ENCODE measurements at regions not wholly inside any gene's neighbourhood (a gene's known extent, or its start where the extent isn't known, plus 50 kb on each side); places are given as distances from the start of the nearest gene placed in this dataset.

- Histone ChIP-seq H3K9me3 (ENCODE audit: control insufficient read depth, low read length) (no peaks in the 10 kb centered on the region), H3K27ac (ENCODE audit: low read length) (no peak overlapping the region), H3K27me3 (ENCODE audit: control insufficient read depth, insufficient read depth) (no peaks in the 10 kb centered on the region), H3K4me1 (ENCODE audit: control insufficient read depth, insufficient read depth, low read length) (no peaks in the 10 kb centered on the region), H3K4me3 (ENCODE audit: low read length) (no peak overlapping the region)
- peak in 1 of 3 donors; percentile 12 for DNase-seq
- ATAC-seq: no peak
- 87% methylated on average over 1 of the region's 1 CpG for WGBS
- intact Hi-C loops (cut with DNase I): no loop called here
Measured at GRCh38 chr1:219498666-219499065, 114.2 kb downstream of the ZC3H11B start.

- WGBS: 82% methylated on average over 6 of the region's 6 CpGs
- DNase-seq (no peak), ATAC-seq (no peak)
- Histone ChIP-seq H3K9me3 (ENCODE audit: control insufficient read depth, low read length) (no peaks in the 10 kb centered on the region), H3K27ac (ENCODE audit: low read length) (no peak overlapping the region), H3K27me3 (ENCODE audit: control insufficient read depth, insufficient read depth) (no peaks in the 10 kb centered on the region), H3K4me3 (ENCODE audit: low read length) (no peak overlapping the region), H3K4me1 (ENCODE audit: control insufficient read depth, insufficient read depth, low read length) (no peaks in the 10 kb centered on the region)
- intact Hi-C loops (cut with DNase I): no loop called here
Measured at GRCh38 chr1:219495737-219496408, 117.0 kb downstream of the ZC3H11B start.

DNA sequence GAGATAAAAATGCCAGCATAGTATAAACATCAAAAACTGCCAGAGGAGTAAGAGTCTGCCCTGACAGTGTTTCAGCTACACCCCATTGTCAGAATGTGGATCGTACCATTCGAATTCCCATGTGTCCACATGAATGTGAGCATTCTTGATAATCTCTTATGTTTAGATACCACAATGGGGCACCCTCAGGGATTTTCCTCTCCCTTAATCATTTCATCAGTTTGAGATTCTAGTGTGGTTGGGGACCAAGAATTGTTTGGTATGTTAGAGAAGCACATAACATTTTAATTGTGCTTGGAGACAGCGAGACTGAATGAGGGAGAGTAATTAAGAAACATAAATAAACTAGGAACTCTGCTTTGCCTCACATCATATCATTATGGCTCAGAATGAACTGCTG lies 120.2 kb downstream of the ZC3H11B start:
- no peaks in the 10 kb centered on the region for H3K27me3 ChIP-seq (ENCODE audit: control insufficient read depth, insufficient read depth)
- no peaks in the 10 kb centered on the region for H3K9me3 ChIP-seq (ENCODE audit: control insufficient read depth, low read length)
- 54% methylated on average over 3 of the region's 3 CpGs for WGBS
- no peak overlapping the region for H3K4me3 ChIP-seq (ENCODE audit: low read length)
- H3K4me1 ChIP-seq (ENCODE audit: control insufficient read depth, insufficient read depth, low read length): no peaks in the 10 kb centered on the region
- H3K27ac ChIP-seq (ENCODE audit: low read length): no peak overlapping the region
- ATAC-seq (no peak), DNase-seq (no peak)
- intact Hi-C loops (cut with DNase I): no loop called here

DNA sequence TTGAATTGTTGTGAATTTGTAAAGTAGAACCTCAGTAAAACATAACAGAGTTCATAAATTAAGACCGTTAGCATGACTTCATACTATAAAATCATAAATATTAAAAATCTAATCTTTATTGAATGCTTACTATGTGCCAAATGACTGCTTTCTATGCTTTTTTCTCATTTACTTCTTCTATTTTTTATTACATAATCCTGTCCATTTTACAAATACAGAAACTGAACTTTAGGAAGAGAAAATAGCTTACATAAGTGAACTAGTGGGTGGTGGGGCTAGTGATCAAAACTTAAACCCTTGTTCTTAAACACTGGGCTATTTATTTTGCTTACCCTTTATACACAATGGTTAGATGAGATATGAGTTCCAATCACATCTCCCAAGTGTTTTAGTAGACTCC lies 122.3 kb downstream of the ZC3H11B start:
- ATAC-seq (no peak), DNase-seq (no peak)
- no peaks in the 10 kb centered on the region for H3K4me1 ChIP-seq (ENCODE audit: control insufficient read depth, insufficient read depth, low read length)
- 93% methylated on average over 1 of the region's 1 CpG for WGBS
- intact Hi-C loops (cut with DNase I): no loop called here
- no peaks in the 10 kb centered on the region for H3K9me3 ChIP-seq (ENCODE audit: control insufficient read depth, low read length)
- H3K4me3 ChIP-seq (ENCODE audit: low read length): no peak overlapping the region
- no peak overlapping the region for H3K27ac ChIP-seq (ENCODE audit: low read length)
- no peaks in the 10 kb centered on the region for H3K27me3 ChIP-seq (ENCODE audit: control insufficient read depth, insufficient read depth)

DNA sequence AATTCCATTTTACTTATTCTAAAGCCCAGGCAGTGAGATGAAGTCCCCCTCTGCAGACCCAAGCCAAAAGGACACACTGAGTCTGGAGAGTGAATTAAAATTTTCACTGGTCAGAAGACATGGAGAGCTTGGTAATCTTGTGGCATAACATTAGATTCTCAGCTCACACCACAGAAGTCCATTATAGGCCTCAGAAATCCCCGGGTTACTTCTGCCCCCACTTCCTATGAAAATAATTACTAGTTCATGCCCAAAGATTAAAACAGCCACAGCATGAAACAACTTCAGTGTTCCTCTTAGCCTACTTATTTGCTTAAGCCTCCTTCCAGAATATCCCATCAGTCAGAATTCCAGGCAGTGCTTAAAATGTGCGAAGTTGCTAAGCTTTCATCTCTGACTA lies 123.3 kb downstream of the ZC3H11B start:
- DNase-seq (no peak), ATAC-seq (no peak)
- WGBS: 76% methylated on average over 2 of the region's 2 CpGs
- Histone ChIP-seq H3K9me3 (ENCODE audit: control insufficient read depth, low read length) (no peaks in the 10 kb centered on the region), H3K4me1 (ENCODE audit: control insufficient read depth, insufficient read depth, low read length) (no peaks in the 10 kb centered on the region), H3K27ac (ENCODE audit: low read length) (no peak overlapping the region), H3K4me3 (ENCODE audit: low read length) (no peak overlapping the region), H3K27me3 (ENCODE audit: control insufficient read depth, insufficient read depth) (no peaks in the 10 kb centered on the region)
- intact Hi-C loops (cut with DNase I): no loop called here

DNA sequence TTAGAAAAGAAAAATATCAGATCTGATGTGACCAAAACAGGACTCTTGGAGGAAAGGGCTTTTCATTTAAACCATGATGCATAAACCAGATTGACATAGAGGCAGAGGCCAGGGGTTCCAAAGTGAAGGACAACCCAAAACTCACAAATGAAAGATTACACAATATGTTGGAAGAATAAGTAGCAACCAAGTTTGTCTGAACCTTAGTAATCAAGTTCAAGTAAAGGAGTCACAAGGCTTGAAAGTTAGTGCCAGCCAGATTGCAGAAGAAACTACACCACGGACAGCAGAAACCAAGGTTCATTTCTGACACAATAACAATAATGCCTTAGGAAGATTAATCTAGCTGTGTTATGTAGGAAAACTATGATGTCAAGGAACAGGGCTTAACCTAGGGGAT lies 124.6 kb downstream of the ZC3H11B start:
- Histone ChIP-seq H3K4me3 (ENCODE audit: low read length) (no peak overlapping the region), H3K27me3 (ENCODE audit: control insufficient read depth, insufficient read depth) (no peaks in the 10 kb centered on the region), H3K27ac (ENCODE audit: low read length) (no peak overlapping the region), H3K9me3 (ENCODE audit: control insufficient read depth, low read length) (no peaks in the 10 kb centered on the region), H3K4me1 (ENCODE audit: control insufficient read depth, insufficient read depth, low read length) (no peaks in the 10 kb centered on the region)
- intact Hi-C loops (cut with DNase I): no loop called here
- DNase-seq (no peak), ATAC-seq (no peak)
- 72% methylated on average over 1 of the region's 1 CpG for WGBS

DNA sequence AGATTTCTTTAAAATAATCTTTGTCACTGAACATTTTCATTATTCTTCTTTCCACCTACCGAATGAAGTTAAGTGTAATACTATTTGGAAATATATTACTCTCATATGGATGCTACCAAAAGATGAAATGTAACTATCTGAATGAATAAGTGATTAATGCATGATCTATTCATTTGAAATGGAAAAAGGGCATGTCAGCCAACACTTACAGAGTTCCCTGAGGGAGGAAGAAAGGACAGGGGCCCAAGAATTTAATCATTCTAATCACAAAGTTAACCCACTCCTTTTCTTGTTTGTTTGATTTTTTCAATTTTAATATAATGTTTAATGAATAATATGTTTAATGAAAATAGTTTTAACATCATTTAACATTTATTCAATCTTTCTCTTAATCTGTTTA lies 129.4 kb downstream of the ZC3H11B start:
- Histone ChIP-seq H3K4me1 (ENCODE audit: control insufficient read depth, insufficient read depth, low read length) (no peaks in the 10 kb centered on the region), H3K4me3 (ENCODE audit: low read length) (no peak overlapping the region), H3K9me3 (ENCODE audit: control insufficient read depth, low read length) (no peaks in the 10 kb centered on the region), H3K27ac (ENCODE audit: low read length) (no peak overlapping the region), H3K27me3 (ENCODE audit: control insufficient read depth, insufficient read depth) (no peaks in the 10 kb centered on the region)
- DNase-seq (no peak), ATAC-seq (no peak)
- intact Hi-C loops (cut with DNase I): no loop called here
- 73% methylated on average over 1 of the region's 1 CpG for WGBS

DNA sequence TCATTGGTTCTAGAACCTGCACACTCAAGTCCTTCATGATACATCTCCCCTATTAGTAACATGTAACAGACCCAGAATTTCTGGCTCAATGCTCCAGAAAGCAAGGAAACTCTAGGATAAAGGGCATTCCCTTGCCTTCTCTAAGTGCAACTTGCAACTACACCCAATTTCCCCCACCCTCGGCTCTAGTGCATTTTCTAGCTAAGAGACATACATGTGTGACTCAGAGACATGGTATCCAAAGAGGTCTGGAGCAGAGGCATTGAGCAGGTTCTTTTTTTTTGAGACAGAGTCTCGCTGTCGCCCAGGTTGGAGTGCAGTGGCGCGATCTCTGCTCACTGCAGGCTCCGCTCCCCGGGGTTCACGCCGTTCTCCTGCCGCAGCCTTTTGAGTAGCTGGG lies 132.9 kb downstream of the ZC3H11B start:
- ATAC-seq: no peak
- peak in 1 of 3 donors; percentile 9 for DNase-seq
- 91% methylated on average over 10 of the region's 10 CpGs for WGBS
- no peaks in the 10 kb centered on the region for H3K9me3 ChIP-seq (ENCODE audit: control insufficient read depth, low read length)
- no peaks in the 10 kb centered on the region for H3K4me1 ChIP-seq (ENCODE audit: control insufficient read depth, insufficient read depth, low read length)
- no peak overlapping the region for H3K4me3 ChIP-seq (ENCODE audit: low read length)
- intact Hi-C loops (cut with DNase I): no loop called here
- no peak overlapping the region for H3K27ac ChIP-seq (ENCODE audit: low read length)
- H3K27me3 ChIP-seq (ENCODE audit: control insufficient read depth, insufficient read depth): no peaks in the 10 kb centered on the region

GRCh38 chr1:219478811-219479210 lies 134.1 kb downstream of the ZC3H11B start:
- Histone ChIP-seq H3K4me3 (ENCODE audit: low read length) (no peak overlapping the region), H3K4me1 (ENCODE audit: control insufficient read depth, insufficient read depth, low read length) (no peaks in the 10 kb centered on the region), H3K9me3 (ENCODE audit: control insufficient read depth, low read length) (no peaks in the 10 kb centered on the region), H3K27me3 (ENCODE audit: control insufficient read depth, insufficient read depth) (no peaks in the 10 kb centered on the region), H3K27ac (ENCODE audit: low read length) (no peak overlapping the region)
- DNase-seq (no peak), ATAC-seq (no peak)
- 78% methylated on average over 3 of the region's 3 CpGs for WGBS
- intact Hi-C loops (cut with DNase I): no loop called here

DNA sequence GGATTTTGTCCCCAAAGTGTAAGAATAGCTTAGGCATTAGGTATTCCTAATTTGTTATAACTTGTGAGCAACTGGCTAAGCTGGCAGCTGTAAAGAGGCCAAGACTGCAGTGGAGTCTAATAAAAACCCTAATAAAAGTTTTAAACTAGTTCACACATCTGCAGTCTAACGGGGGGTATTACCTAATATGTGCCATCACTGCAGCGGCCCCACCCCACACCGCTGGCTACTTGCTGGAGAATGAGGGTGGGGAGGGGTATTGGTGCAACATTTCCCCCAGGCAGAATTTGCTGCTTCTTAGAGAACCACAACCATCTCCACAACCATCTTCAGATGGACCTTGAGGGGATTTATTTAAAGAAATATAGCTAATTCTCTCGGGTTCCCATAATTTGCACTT lies 135.0 kb downstream of the ZC3H11B start:
- DNase-seq (no peak), ATAC-seq (no peak)
- Histone ChIP-seq H3K4me1 (ENCODE audit: control insufficient read depth, insufficient read depth, low read length) (no peaks in the 10 kb centered on the region), H3K4me3 (ENCODE audit: low read length) (no peak overlapping the region), H3K27ac (ENCODE audit: low read length) (no peak overlapping the region), H3K9me3 (ENCODE audit: control insufficient read depth, low read length) (no peaks in the 10 kb centered on the region), H3K27me3 (ENCODE audit: control insufficient read depth, insufficient read depth) (no peaks in the 10 kb centered on the region)
- intact Hi-C loops (cut with DNase I): no loop called here
- 90% methylated on average over 4 of the region's 4 CpGs for WGBS

GRCh38 chr1:219476716-219477115 lies 136.2 kb downstream of the ZC3H11B start:
- Histone ChIP-seq H3K9me3 (ENCODE audit: control insufficient read depth, low read length) (no peaks in the 10 kb centered on the region), H3K4me1 (ENCODE audit: control insufficient read depth, insufficient read depth, low read length) (no peaks in the 10 kb centered on the region), H3K4me3 (ENCODE audit: low read length) (no peak overlapping the region), H3K27ac (ENCODE audit: low read length) (no peak overlapping the region), H3K27me3 (ENCODE audit: control insufficient read depth, insufficient read depth) (no peaks in the 10 kb centered on the region)
- DNase-seq (no peak), ATAC-seq (no peak)
- intact Hi-C loops (cut with DNase I): no loop called here
- whole genome bisulfite sequencing: 89% methylated on average over 1 of the region's 1 CpG

GRCh38 chr1:219476116-219476515 lies 136.8 kb downstream of the ZC3H11B start:
- no peak for DNase-seq
- 52% methylated on average over 2 of the region's 2 CpGs for WGBS
- Histone ChIP-seq H3K27me3 (ENCODE audit: control insufficient read depth, insufficient read depth) (no peaks in the 10 kb centered on the region), H3K4me1 (ENCODE audit: control insufficient read depth, insufficient read depth, low read length) (no peaks in the 10 kb centered on the region), H3K9me3 (ENCODE audit: control insufficient read depth, low read length) (no peaks in the 10 kb centered on the region), H3K4me3 (ENCODE audit: low read length) (no peak overlapping the region), H3K27ac (ENCODE audit: low read length) (no peak overlapping the region)
- intact Hi-C loops (cut with DNase I): no loop called here
- ATAC-seq: no peak
